ENCODE measurements at regions not wholly inside any gene's neighbourhood (a gene's known extent, or its start where the extent isn't known, plus 50 kb on each side); places are given as distances from the start of the nearest gene placed in this dataset.
"Not testable (repeated sequence)": the region's sequence is repeated elsewhere in the genome, so short reads cannot be mapped to it uniquely, and the experiment has no call there.

GRCh38 chr2:66252109-66252508 is 182.8 kb upstream of the MEIS1 start:
- H3K27me3 ChIP-seq (replicated peaks; ENCODE audit: insufficient read depth) = no peaks in the 10 kb centered on the region
- H3K4me3 ChIP-seq = no peak overlapping the region
- no peaks in the 10 kb centered on the region for H3K4me1 ChIP-seq (ENCODE audit: control insufficient read depth in 1 of 2, low read depth in 2 of 2)
- TF ChIP-seq CTCF (IDR thresholded peaks at IDR 0.05) = no peak
- no peaks in the 10 kb centered on the region for H3K9me3 ChIP-seq
- DNase-seq (ENCODE audit: low spot score) (no peak), ATAC-seq (ENCODE audit: insufficient number of reproducible peaks, low FRiP score, low read depth) (no peak)
- H3K27ac ChIP-seq = no peak overlapping the region
- no peaks in the 10 kb centered on the region for H3K36me3 ChIP-seq

GRCh38 chr2:66251573-66251972 is 183.4 kb upstream of the MEIS1 start:
- H3K27ac ChIP-seq = no peak overlapping the region
- H3K27me3 ChIP-seq (replicated peaks; ENCODE audit: insufficient read depth) = no peaks in the 10 kb centered on the region
- ATAC-seq (ENCODE audit: insufficient number of reproducible peaks, low FRiP score, low read depth) (no peak), DNase-seq (ENCODE audit: low spot score) (no peak)
- H3K36me3 ChIP-seq = no peaks in the 10 kb centered on the region
- no peaks in the 10 kb centered on the region for H3K9me3 ChIP-seq
- no peaks in the 10 kb centered on the region for H3K4me1 ChIP-seq (ENCODE audit: control insufficient read depth in 1 of 2, low read depth in 2 of 2)
- TF ChIP-seq CTCF (IDR thresholded peaks at IDR 0.05) = no peak
- H3K4me3 ChIP-seq = no peak overlapping the region

GRCh38 chr2:66249089-66249488 is 185.8 kb upstream of the MEIS1 start:
- not testable (repeated sequence) for H3K27ac ChIP-seq; H3K4me3 ChIP-seq; H3K36me3 ChIP-seq; H3K9me3 ChIP-seq; DNase-seq (ENCODE audit: low spot score); ATAC-seq (ENCODE audit: insufficient number of reproducible peaks, low FRiP score, low read depth); H3K4me1 ChIP-seq (ENCODE audit: control insufficient read depth in 1 of 2, low read depth in 2 of 2); H3K27me3 ChIP-seq (replicated peaks; ENCODE audit: insufficient read depth)

- ATAC-seq (ENCODE audit: insufficient number of reproducible peaks, low FRiP score, low read depth); H3K27ac ChIP-seq; DNase-seq (ENCODE audit: low spot score); H3K4me3 ChIP-seq; H3K27me3 ChIP-seq (replicated peaks; ENCODE audit: insufficient read depth); H3K36me3 ChIP-seq; H3K9me3 ChIP-seq: not testable (repeated sequence)
- peaks cover 0 to 19% of the 10 kb centered on the region in 2 donors for H3K4me1 ChIP-seq (ENCODE audit: control insufficient read depth in 1 of 2, low read depth in 2 of 2)
Observed at GRCh38 chr2:66243809-66244208, 191.1 kb upstream of the MEIS1 start.

- peaks cover 0 to 19% of the 10 kb centered on the region in 2 donors for H3K4me1 ChIP-seq (ENCODE audit: control insufficient read depth in 1 of 2, low read depth in 2 of 2)
- not testable (repeated sequence) for H3K4me3 ChIP-seq; H3K27me3 ChIP-seq (replicated peaks; ENCODE audit: insufficient read depth); H3K9me3 ChIP-seq; H3K36me3 ChIP-seq; DNase-seq (ENCODE audit: low spot score); ATAC-seq (ENCODE audit: insufficient number of reproducible peaks, low FRiP score, low read depth); H3K27ac ChIP-seq
Observed at GRCh38 chr2:66242888-66243287, 192.0 kb upstream of the MEIS1 start.

GRCh38 chr2:66242099-66242789 is 192.7 kb upstream of the MEIS1 start:
- TF ChIP-seq CTCF (IDR thresholded peaks at IDR 0.05) = no peak
- ATAC-seq (ENCODE audit: insufficient number of reproducible peaks, low FRiP score, low read depth) = no peak
- no peak overlapping the region for H3K27ac ChIP-seq

GRCh38 chr2:66240286-66240685 is 194.6 kb upstream of the MEIS1 start:
- no peak for TF ChIP-seq CTCF (IDR thresholded peaks at IDR 0.05)
- Histone ChIP-seq H3K9me3 (no peaks in the 10 kb centered on the region), H3K4me1 (ENCODE audit: control insufficient read depth in 1 of 2, low read depth in 2 of 2) (peaks cover 0 to 19% of the 10 kb centered on the region in 2 donors), H3K27ac (no peak overlapping the region), H3K36me3 (no peaks in the 10 kb centered on the region), H3K27me3 (replicated peaks; ENCODE audit: insufficient read depth) (no peaks in the 10 kb centered on the region), H3K4me3 (no peak overlapping the region)
- no peak for DNase-seq (ENCODE audit: low spot score)
- ATAC-seq (ENCODE audit: insufficient number of reproducible peaks, low FRiP score, low read depth) = no peak

More at GRCh38 chr2:66242099-66242789, 192.7 kb upstream of the MEIS1 start:
- Histone ChIP-seq H3K4me3 (no peak overlapping the region), H3K9me3 (no peaks in the 10 kb centered on the region), H3K27me3 (replicated peaks; ENCODE audit: insufficient read depth) (no peaks in the 10 kb centered on the region), H3K4me1 (ENCODE audit: control insufficient read depth in 1 of 2, low read depth in 2 of 2) (peaks cover 0 to 19% of the 10 kb centered on the region in 2 donors), H3K36me3 (no peaks in the 10 kb centered on the region)
- DNase-seq (ENCODE audit: low spot score) = no peak
